Endothelial cell of umbilical vein (primary cell): ENCODE measurements at regions not wholly inside any gene's neighbourhood (a gene's known extent, or its start where the extent isn't known, plus 50 kb on each side); places are given as distances from the start of the nearest gene placed in this dataset.

Experiments used
- BruUV-seq: library from RNA; stranded (reverse); fragments of 400-500 nt; replicated peaks from 2 replicates; lab custom pipeline; 2021; lab: Mats Ljungman, UMichigan
- CTCF ChIA-PET: fragments of 300-600, 350-600 bp; sonication (Branson Sonifier 250); formaldehyde crosslinking; loops from one replicate; lab custom pipeline; 2021; ENCODE audit warnings: antibody characterized with exemption, inconsistent platforms; lab: Charles Lee
- POLR2A ChIA-PET: fragments of 300-600, 350-600 bp; sonication (Branson Sonifier 250); formaldehyde crosslinking; loops from one replicate; lab custom pipeline; 2021; ENCODE audit warnings: antibody characterized with exemption, inconsistent platforms; lab: Charles Lee
- DNase-seq: peaks from one replicate; pipeline ENCODE4 v3.0.0-alpha.2; 2011; ENCODE audit warnings: low read depth, low spot score
- FAIRE-seq: peaks from 2 replicates; lab custom pipeline; 2011; peaks lifted over from hg19 to GRCh38; lab: Jason Lieb, UNC
- H2AFZ ChIP-seq: 2 replicates; pipeline ENCODE4 v1.6.0; 2012; ENCODE audit warnings: low read depth, low read length, control low read depth, inconsistent platforms
- H3K27ac ChIP-seq: 2 replicates; pipeline ENCODE4 v1.5.1; 2011; ENCODE audit warnings: low read depth, mild to moderate bottlenecking, control low read depth, low read length, moderate library complexity; ENCODE audit not compliant: insufficient read depth
- H3K27me3 ChIP-seq, 2 experiments: 2 replicates each; pipeline versions ENCODE4 v1.6.0 to v1.6.1; 2011; ENCODE audit warnings: low read length in 2 of 2, mixed read lengths in 1 of 2; ENCODE audit not compliant: control insufficient read depth in 2 of 2, insufficient read depth in 2 of 2
- H3K36me3 ChIP-seq, 2 experiments: 2 replicates in 1 of 2; 3 replicates in 1 of 2; pipeline ENCODE4 v1.5.1; 2011; ENCODE audit warnings: low read length in 2 of 2, mild to moderate bottlenecking in 1 of 2, moderate library complexity in 1 of 2; ENCODE audit not compliant: control insufficient read depth in 2 of 2, insufficient read depth in 2 of 2; ENCODE audit errors: extremely low read depth in 1 of 2
- H3K4me1 ChIP-seq: 3 replicates; pipeline ENCODE4 v1.5.1; 2011; ENCODE audit warnings: mild to moderate bottlenecking, low read length; ENCODE audit not compliant: control insufficient read depth, insufficient read depth; ENCODE audit errors: extremely low read depth
- H3K4me2 ChIP-seq: 2 replicates; pipeline ENCODE4 v1.6.1; 2011; ENCODE audit warnings: low read length, control low read depth, mixed read lengths; ENCODE audit not compliant: insufficient read depth
- H3K4me3 ChIP-seq, 3 experiments: fragments of 200-600 bp in 1 of 3; sonication (generic), shearing (Covaris generic) in 1 of 3; replicated peaks in 1 of 3; 2 replicates each; pipeline ENCODE4 v1.5.1; 2011 to 2016; ENCODE audit warnings: control low read depth in 3 of 3, low read length in 3 of 3, mild to moderate bottlenecking in 2 of 3, inconsistent platforms in 1 of 3, low read depth in 1 of 3, moderate library complexity in 1 of 3; ENCODE audit not compliant: insufficient read depth in 1 of 3
- H3K79me2 ChIP-seq: 2 replicates; pipeline ENCODE4 v1.6.0; 2012; ENCODE audit warnings: low read length, inconsistent platforms; ENCODE audit not compliant: control insufficient read depth, insufficient read depth
- H3K9ac ChIP-seq: replicated peaks from 2 replicates; pipeline ENCODE3; 2011; ENCODE audit warnings: low read length, control low read depth; ENCODE audit not compliant: insufficient read depth; ENCODE audit errors: extremely low read depth
- H3K9me1 ChIP-seq: replicated peaks from 3 replicates; pipeline ENCODE4 v1.6.0; 2011; ENCODE audit warnings: mild to moderate bottlenecking, low read length; ENCODE audit not compliant: control insufficient read depth, insufficient read depth; ENCODE audit errors: extremely low read depth
- H3K9me3 ChIP-seq: replicated peaks from 2 replicates; pipeline ENCODE4 v1.5.1; 2012; ENCODE audit warnings: low read length, inconsistent platforms; ENCODE audit not compliant: control insufficient read depth, insufficient read depth
- H4K20me1 ChIP-seq: replicated peaks from 2 replicates; pipeline ENCODE3; 2011; ENCODE audit warnings: mild to moderate bottlenecking, low read length; ENCODE audit not compliant: control insufficient read depth, insufficient read depth; ENCODE audit errors: extremely low read depth
- CTCF ChIP-seq, 2 donors: IDR thresholded peaks; 1 replicate in 1 of 2; 2 replicates in 1 of 2; pipeline ENCODE4 v1.5.1; 2011; ENCODE audit warnings: low read length in 2 of 2, mild to moderate bottlenecking in 2 of 2, moderate library complexity in 2 of 2, control low read depth in 1 of 2, inconsistent platforms in 1 of 2, low read depth in 1 of 2; ENCODE audit not compliant: insufficient read depth in 1 of 2; ENCODE audit errors: extremely low read depth in 1 of 2
- EZH2 ChIP-seq: IDR thresholded peaks from 2 replicates; pipeline ENCODE4 v1.6.1; 2012; ENCODE audit warnings: borderline replicate concordance, low read depth, mild to moderate bottlenecking, moderate library complexity, low read length, inconsistent platforms; ENCODE audit not compliant: severe bottlenecking
- FOS ChIP-seq: IDR thresholded peaks from 2 replicates; pipeline ENCODE4 v1.6.1; 2011; ENCODE audit warnings: mild to moderate bottlenecking, low read length, moderate library complexity, borderline replicate concordance; ENCODE audit not compliant: insufficient read depth
- GATA2 ChIP-seq: IDR thresholded peaks from 2 replicates; pipeline ENCODE4 v1.7.0; 2011; ENCODE audit warnings: low read depth, mild to moderate bottlenecking, moderate library complexity, mixed read lengths, low read length; ENCODE audit not compliant: insufficient read length, insufficient read depth
- JUN ChIP-seq: IDR thresholded peaks from 2 replicates; pipeline ENCODE4 v1.6.1; 2011; ENCODE audit warnings: borderline replicate concordance, low read depth; ENCODE audit not compliant: insufficient read length, insufficient read depth
- MYC ChIP-seq: IDR thresholded peaks from one replicate; pipeline ENCODE4 v1.6.1; 2011; ENCODE audit warnings: mild to moderate bottlenecking, low read depth, low read length
- POLR2A ChIP-seq: IDR thresholded peaks from 2 replicates; pipeline ENCODE4 v1.6.1; 2012; ENCODE audit warnings: low read depth, mild to moderate bottlenecking, control low read depth, low read length
- POLR2AphosphoS5 ChIP-seq: IDR thresholded peaks from 2 replicates; pipeline ENCODE4 v1.6.1; 2012; ENCODE audit warnings: low read depth, mild to moderate bottlenecking, control low read depth, low read length, moderate library complexity; ENCODE audit not compliant: insufficient read depth
- dilution Hi-C: fragments of 300-500 bp; cut with MboI; formaldehyde crosslinking; loops from one replicate; pipeline ENCODE4 v1.15.0; 2019; ENCODE audit warnings: low sequenced_read_pairs; ENCODE audit not compliant: extremely low pct_ligation_motif_present
- intact Hi-C: fragments of 100-400 bp; cut with micrococcal nuclease; formaldehyde crosslinking; loops from one replicate; pipeline ENCODE4 v1.10.0; 2022
- TF ChIP-seq, protein P1 (sequence below): IDR thresholded peaks from 2 replicates; pipeline ENCODE4 v1.6.1; 2011; ENCODE audit not compliant: insufficient read depth, insufficient read length

GRCh38 chr22:49524362-49524761 is 303.3 kb downstream of the BRD1 start:
- Histone ChIP-seq H4K20me1 (no peaks in the 10 kb centered on the region), H3K79me2 (no peaks in the 10 kb centered on the region), H3K27me3 (no peaks in the 10 kb centered on the region), H3K36me3 (no peaks in the 10 kb centered on the region), H3K9me1 (no peaks in the 10 kb centered on the region), H3K9me3 (no peaks in the 10 kb centered on the region), H2AFZ (no peak overlapping the region), H3K27ac (no peak overlapping the region), H3K9ac (no peak overlapping the region), H3K4me2 (no peak overlapping the region), H3K4me3 (no peak overlapping the region), H3K4me1 (no peaks in the 10 kb centered on the region)
- TF ChIP-seq FOS = no peak
- BruUV-seq = no TSS peak
- intact Hi-C loops = no loop called here
- dilution Hi-C loops = no loop called here
- ChIA-PET CTCF (no interaction called here), POLR2A (no interaction called here)
- DNase-seq (no peak), FAIRE-seq (no peak)

GRCh38 chr22:49523374-49524008 is 304.2 kb downstream of the BRD1 start:
- FAIRE-seq (no peak), DNase-seq (no peak)
- H3K36me3 ChIP-seq = no peaks in the 10 kb centered on the region
- no peak overlapping the region for H3K4me3 ChIP-seq
- no peak overlapping the region for H3K4me2 ChIP-seq
- H3K9ac ChIP-seq = no peak overlapping the region
- POLR2A ChIA-PET = no interaction called here
- intact Hi-C loops (no loop called here), dilution Hi-C loops (no loop called here)
- H3K9me1 ChIP-seq = no peaks in the 10 kb centered on the region
- no peaks in the 10 kb centered on the region for H3K27me3 ChIP-seq
- H4K20me1 ChIP-seq = no peaks in the 10 kb centered on the region
- TF ChIP-seq FOS (no peak), MYC (no peak), GATA2 (no peak), POLR2A (no peak), POLR2AphosphoS5 (no peak), JUN (no peak), CTCF (IDR thresholded peaks at IDR 0.05; ENCODE audit: extremely low read depth in 1 of 2, insufficient read depth in 1 of 2, low read depth in 1 of 2, low read length in 2 of 2) (no peak), EZH2 (no peak)
- TF ChIP-seq, protein P1, sequence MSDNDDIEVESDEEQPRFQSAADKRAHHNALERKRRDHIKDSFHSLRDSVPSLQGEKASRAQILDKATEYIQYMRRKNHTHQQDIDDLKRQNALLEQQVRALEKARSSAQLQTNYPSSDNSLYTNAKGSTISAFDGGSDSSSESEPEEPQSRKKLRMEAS = no peak
- H3K27ac ChIP-seq = no peak overlapping the region
- CTCF ChIA-PET = no interaction called here
- no TSS peak for BruUV-seq
- H3K9me3 ChIP-seq = no peaks in the 10 kb centered on the region
- H2AFZ ChIP-seq = no peak overlapping the region
- H3K4me1 ChIP-seq = no peaks in the 10 kb centered on the region
- H3K79me2 ChIP-seq = no peaks in the 10 kb centered on the region
